ENCODE measurements at regions not wholly inside any gene's neighbourhood (a gene's known extent, or its start where the extent isn't known, plus 50 kb on each side); places are given as distances from the start of the nearest gene placed in this dataset.

DNA sequence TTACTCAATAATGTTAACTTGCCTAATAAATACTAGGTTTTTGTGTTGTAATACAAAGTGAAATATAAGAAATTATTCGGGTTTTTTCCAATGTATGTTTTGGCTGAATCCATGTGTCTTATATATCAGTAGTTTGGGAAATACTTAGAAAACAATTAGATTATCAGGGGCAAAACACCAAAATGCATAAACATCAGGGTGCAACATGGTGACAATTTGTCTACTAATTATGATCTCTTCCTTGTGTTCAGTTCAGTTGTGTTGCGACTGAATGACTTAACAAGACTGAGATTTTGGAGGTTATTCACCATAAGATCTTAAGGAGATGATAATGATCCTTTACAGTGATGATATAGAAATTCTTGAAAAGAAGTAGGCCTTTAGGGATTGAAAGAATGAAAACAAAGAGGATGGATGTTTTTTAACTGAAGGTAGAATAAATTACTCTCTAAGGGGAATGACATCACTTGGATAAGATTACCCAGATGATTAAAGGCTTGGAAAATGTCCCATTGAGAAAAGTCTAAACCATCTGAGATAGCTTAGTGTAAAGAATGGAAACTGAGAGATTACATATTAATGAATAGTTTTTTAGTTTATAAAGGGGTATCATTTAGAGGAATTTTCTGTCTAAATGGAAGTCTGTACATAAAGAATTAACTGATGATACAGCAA, 415.8 kb downstream of the SPATA31D1 start:
- H3K27me3 Mint-ChIP-seq (ENCODE audit: insufficient read depth): no peaks in the 10 kb centered on the region
- DNase-seq: no peak

DNA sequence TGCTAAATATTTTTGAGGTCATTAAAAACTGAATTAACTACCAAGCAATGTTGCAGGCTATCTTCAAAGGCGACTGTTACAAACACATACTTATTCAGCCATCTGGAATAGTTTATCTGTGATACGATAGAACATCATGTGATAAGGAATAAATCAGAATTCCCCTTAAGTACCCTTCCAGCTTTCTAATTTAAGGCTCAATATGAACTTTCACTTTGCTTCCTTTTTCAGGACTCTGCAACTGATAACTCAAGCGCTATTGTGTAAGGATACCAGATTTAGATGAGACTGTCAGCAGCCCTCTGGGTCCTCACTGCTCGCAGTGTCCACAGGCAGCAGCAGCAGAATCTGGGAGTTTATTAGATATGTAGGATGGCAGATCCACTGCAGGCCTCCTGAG, 416.3 kb downstream of the SPATA31D1 start:
- H3K27me3 Mint-ChIP-seq (ENCODE audit: insufficient read depth): no peaks in the 10 kb centered on the region
- no peak overlapping the region for H3K27ac ChIP-seq (ENCODE audit: low read depth, low read length)
- no peak overlapping the region for H3K4me3 ChIP-seq (ENCODE audit: low read length)
- 94 to 100% methylated on average over 1 to 4 of the region's 4 CpGs for WGBS, 2 experiments (ENCODE audit: insufficient coverage in 1 of 2, insufficient read length in 1 of 2)
- no peak overlapping the region for H3K9ac ChIP-seq (ENCODE audit: extremely low read depth, low read length, poor library complexity, severe bottlenecking)
- no peaks in the 10 kb centered on the region for H3K9me3 ChIP-seq (ENCODE audit: control insufficient read depth, low read length)
- no peak overlapping the region for H3K27ac Mint-ChIP-seq
- H3K4me3 Mint-ChIP-seq: no peak overlapping the region
- H3K36me3 Mint-ChIP-seq (ENCODE audit: low read depth): no peaks in the 10 kb centered on the region
- TF ChIP-seq, protein P1, sequence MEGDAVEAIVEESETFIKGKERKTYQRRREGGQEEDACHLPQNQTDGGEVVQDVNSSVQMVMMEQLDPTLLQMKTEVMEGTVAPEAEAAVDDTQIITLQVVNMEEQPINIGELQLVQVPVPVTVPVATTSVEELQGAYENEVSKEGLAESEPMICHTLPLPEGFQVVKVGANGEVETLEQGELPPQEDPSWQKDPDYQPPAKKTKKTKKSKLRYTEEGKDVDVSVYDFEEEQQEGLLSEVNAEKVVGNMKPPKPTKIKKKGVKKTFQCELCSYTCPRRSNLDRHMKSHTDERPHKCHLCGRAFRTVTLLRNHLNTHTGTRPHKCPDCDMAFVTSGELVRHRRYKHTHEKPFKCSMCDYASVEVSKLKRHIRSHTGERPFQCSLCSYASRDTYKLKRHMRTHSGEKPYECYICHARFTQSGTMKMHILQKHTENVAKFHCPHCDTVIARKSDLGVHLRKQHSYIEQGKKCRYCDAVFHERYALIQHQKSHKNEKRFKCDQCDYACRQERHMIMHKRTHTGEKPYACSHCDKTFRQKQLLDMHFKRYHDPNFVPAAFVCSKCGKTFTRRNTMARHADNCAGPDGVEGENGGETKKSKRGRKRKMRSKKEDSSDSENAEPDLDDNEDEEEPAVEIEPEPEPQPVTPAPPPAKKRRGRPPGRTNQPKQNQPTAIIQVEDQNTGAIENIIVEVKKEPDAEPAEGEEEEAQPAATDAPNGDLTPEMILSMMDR (conservative IDR thresholded peaks at IDR 0.05): no peak
- no peaks in the 10 kb centered on the region for H3K4me1 Mint-ChIP-seq
- H3K36me3 ChIP-seq (ENCODE audit: control insufficient read depth, insufficient read depth, low read length): no peaks in the 10 kb centered on the region
- DNase-seq: no peak
- no peaks in the 10 kb centered on the region for H3K27me3 ChIP-seq (ENCODE audit: control insufficient read depth, insufficient read depth, low read length, poor library complexity, severe bottlenecking)
- no peaks in the 10 kb centered on the region for H3K4me1 ChIP-seq (ENCODE audit: control insufficient read depth, insufficient read depth, low read length)
- no peaks in the 10 kb centered on the region for H3K9me3 Mint-ChIP-seq

More for the DNA sequence above, 415.8 kb downstream of the SPATA31D1 start:
- H3K4me3 ChIP-seq (ENCODE audit: low read length): no peak overlapping the region
- Mint-ChIP-seq H3K4me1 (peaks cover 3% of the 10 kb centered on the region), H3K4me3 (no peak overlapping the region), H3K36me3 (ENCODE audit: low read depth) (no peaks in the 10 kb centered on the region), H3K9me3 (no peaks in the 10 kb centered on the region), H3K27ac (no peak overlapping the region)
- no peaks in the 10 kb centered on the region for H3K27me3 ChIP-seq (ENCODE audit: control insufficient read depth, insufficient read depth, low read length, poor library complexity, severe bottlenecking)
- H3K9me3 ChIP-seq (ENCODE audit: control insufficient read depth, low read length): no peaks in the 10 kb centered on the region
- H3K4me1 ChIP-seq (ENCODE audit: control insufficient read depth, insufficient read depth, low read length): peaks cover 3% of the 10 kb centered on the region
- H3K9ac ChIP-seq (ENCODE audit: extremely low read depth, low read length, poor library complexity, severe bottlenecking): no peak overlapping the region
- TF ChIP-seq, protein P1 (conservative IDR thresholded peaks at IDR 0.05): no peak
- 97% methylated on average over 2 of the region's 2 CpGs; no CpG with 5 or more reads in 1 of the 2 experiments for WGBS, 2 experiments (ENCODE audit: insufficient coverage in 1 of 2, insufficient read length in 1 of 2)
- no peaks in the 10 kb centered on the region for H3K36me3 ChIP-seq (ENCODE audit: control insufficient read depth, insufficient read depth, low read length)
- no peak overlapping the region for H3K27ac ChIP-seq (ENCODE audit: low read depth, low read length)

DNA sequence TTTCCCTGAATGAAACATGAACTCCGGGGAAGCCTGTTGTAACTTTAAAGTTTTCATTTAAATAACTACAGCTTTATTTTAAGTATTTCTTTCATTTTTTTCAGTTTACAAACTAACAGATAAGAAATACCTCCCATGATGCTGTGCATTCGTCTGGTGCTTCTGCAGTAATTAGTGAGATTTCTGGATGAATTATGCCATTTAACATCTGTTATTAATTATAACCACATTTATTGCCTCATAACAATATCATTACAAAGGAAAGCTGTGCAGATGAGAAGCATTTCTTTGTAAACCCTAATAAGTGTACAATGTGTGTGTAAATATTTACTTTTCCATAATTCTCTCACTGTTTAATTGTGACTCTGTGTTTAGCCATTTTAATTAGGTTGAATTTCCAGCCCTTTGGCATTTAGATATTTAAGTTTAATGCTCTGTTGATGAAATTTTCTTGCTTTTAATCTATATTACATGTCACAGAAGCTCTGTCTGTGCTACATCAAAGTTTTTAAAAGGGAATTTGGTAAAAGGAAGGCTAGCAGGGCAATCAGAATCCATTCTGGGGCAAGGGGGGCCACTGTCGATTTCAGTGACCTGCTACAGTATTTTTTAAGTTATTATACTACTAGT, 418.0 kb downstream of the SPATA31D1 start:
- TF ChIP-seq, protein P1 (conservative IDR thresholded peaks at IDR 0.05): no peak
- H3K27ac Mint-ChIP-seq: no peak overlapping the region
- no peak overlapping the region for H3K27ac ChIP-seq (ENCODE audit: low read depth, low read length)
- no peaks in the 10 kb centered on the region for H3K9me3 Mint-ChIP-seq
- no peak overlapping the region for H3K4me3 Mint-ChIP-seq
- no peaks in the 10 kb centered on the region for H3K36me3 ChIP-seq (ENCODE audit: control insufficient read depth, insufficient read depth, low read length)
- no peaks in the 10 kb centered on the region for H3K9me3 ChIP-seq (ENCODE audit: control insufficient read depth, low read length)
- no peaks in the 10 kb centered on the region for H3K36me3 Mint-ChIP-seq (ENCODE audit: low read depth)
- no peaks in the 10 kb centered on the region for H3K27me3 Mint-ChIP-seq (ENCODE audit: insufficient read depth)
- 96 to 100% methylated on average over 1 to 2 of the region's 3 CpGs for WGBS, 2 experiments (ENCODE audit: insufficient coverage in 1 of 2, insufficient read length in 1 of 2)
- H3K9ac ChIP-seq (ENCODE audit: extremely low read depth, low read length, poor library complexity, severe bottlenecking): no peak overlapping the region
- H3K4me1 Mint-ChIP-seq: no peaks in the 10 kb centered on the region
- H3K27me3 ChIP-seq (ENCODE audit: control insufficient read depth, insufficient read depth, low read length, poor library complexity, severe bottlenecking): no peaks in the 10 kb centered on the region
- H3K4me1 ChIP-seq (ENCODE audit: control insufficient read depth, insufficient read depth, low read length): no peaks in the 10 kb centered on the region
- no peak overlapping the region for H3K4me3 ChIP-seq (ENCODE audit: low read length)
- no peak for DNase-seq
